ENCODE measurements at regions not wholly inside any gene's neighbourhood (a gene's known extent, or its start where the extent isn't known, plus 50 kb on each side); places are given as distances from the start of the nearest gene placed in this dataset.

DNA sequence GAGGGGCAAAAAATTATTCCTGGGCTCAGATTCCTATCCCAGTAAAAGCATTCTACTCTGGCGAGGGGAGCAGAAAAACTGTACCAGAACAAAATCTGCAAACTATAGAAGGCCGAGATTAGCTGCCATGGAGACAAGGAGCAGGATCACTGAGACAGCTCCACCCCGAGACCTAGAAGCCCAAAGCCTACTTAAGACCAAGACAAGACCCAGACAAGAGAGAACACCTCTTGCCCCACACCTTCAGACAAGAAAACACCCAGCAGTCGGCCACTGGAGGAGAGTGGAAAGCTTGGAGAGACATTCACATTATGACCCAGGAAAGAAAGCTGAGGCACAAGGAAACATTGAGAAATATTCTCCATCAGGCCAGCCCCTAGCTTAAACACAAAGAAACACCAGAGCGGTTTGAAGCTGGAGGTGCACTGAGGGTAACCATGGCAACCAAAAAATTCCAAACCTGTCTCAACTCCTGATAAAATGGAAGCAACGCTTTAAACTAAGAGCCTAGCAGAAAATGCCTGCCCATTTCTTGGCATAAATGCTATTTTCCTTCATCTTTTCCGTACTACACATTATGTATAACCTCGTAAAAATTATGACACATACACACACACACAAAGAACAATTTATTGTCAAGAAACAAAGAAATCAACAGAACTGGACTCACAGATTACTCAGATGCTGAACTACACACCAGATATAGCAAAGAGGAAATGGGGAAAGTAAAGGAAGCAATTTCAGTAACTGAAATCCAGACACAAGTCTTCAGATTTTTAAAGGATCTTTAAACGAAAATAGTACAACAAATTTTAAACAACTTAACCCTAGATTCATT, 53.8 kb upstream of the FTMT start:
- H3K4me3 ChIP-seq (ENCODE audit: low read depth, poor library complexity, severe bottlenecking): no peak overlapping the region
- 56 to 68% methylated on average over 9 of the region's 9 CpGs for WGBS, 2 donors
- DNase-seq (ENCODE audit: low spot score in 2 of 2): no peak
- intact Hi-C loops (cut with DNase I; ENCODE audit: low total_unique reads): no loop called here
- TF ChIP-seq, protein P1, sequence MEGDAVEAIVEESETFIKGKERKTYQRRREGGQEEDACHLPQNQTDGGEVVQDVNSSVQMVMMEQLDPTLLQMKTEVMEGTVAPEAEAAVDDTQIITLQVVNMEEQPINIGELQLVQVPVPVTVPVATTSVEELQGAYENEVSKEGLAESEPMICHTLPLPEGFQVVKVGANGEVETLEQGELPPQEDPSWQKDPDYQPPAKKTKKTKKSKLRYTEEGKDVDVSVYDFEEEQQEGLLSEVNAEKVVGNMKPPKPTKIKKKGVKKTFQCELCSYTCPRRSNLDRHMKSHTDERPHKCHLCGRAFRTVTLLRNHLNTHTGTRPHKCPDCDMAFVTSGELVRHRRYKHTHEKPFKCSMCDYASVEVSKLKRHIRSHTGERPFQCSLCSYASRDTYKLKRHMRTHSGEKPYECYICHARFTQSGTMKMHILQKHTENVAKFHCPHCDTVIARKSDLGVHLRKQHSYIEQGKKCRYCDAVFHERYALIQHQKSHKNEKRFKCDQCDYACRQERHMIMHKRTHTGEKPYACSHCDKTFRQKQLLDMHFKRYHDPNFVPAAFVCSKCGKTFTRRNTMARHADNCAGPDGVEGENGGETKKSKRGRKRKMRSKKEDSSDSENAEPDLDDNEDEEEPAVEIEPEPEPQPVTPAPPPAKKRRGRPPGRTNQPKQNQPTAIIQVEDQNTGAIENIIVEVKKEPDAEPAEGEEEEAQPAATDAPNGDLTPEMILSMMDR (IDR thresholded peaks at IDR 0.05): no peak

Data from lower leg skin (tissue), 4 donors.